Transverse colon (tissue), 4 donors: ENCODE measurements at regions not wholly inside any gene's neighbourhood (a gene's known extent, or its start where the extent isn't known, plus 50 kb on each side); places are given as distances from the start of the nearest gene placed in this dataset.

ENCODE experiments used
- DNase-seq: peaks from one replicate; pipeline ENCODE4 v3.0.0-alpha.2; 2019
- H3K27ac ChIP-seq, 4 donors: fragments of 200-600 bp; sonication (generic); 2 replicates each; pipeline ENCODE4 v1.5.1; 2016 to 2018; ENCODE audit warnings: inconsistent platforms in 4 of 4
- H3K27me3 ChIP-seq: fragments of 200-600 bp; sonication (generic); 2 replicates; pipeline ENCODE4 v1.5.1; 2017; ENCODE audit warnings: inconsistent platforms
- H3K36me3 ChIP-seq, 4 donors: fragments of 200-600 bp; sonication (generic); 2 replicates each; pipeline ENCODE4 v1.5.1; 2017 to 2019; ENCODE audit warnings: inconsistent platforms in 4 of 4
- H3K4me1 ChIP-seq, 4 donors: fragments of 200-600 bp; sonication (generic); 2 replicates each; pipeline ENCODE4 v1.5.1; 2017 to 2020; ENCODE audit warnings: inconsistent platforms in 4 of 4
- H3K4me3 ChIP-seq, 4 donors: fragments of 200-600 bp; sonication (generic); 1 replicate in 1 of 4; 2 replicates in 3 of 4; pipeline versions ENCODE4 v1.5.1 to v1.6.1; 2017 to 2019; ENCODE audit warnings: inconsistent platforms in 4 of 4
- H3K9me3 ChIP-seq, 2 donors: fragments of 200-600 bp; sonication (generic); 2 replicates each; pipeline ENCODE4 v1.5.1; 2017 to 2019; ENCODE audit warnings: inconsistent platforms in 2 of 2
- EP300 ChIP-seq: sonication (generic); formaldehyde crosslinking; IDR thresholded peaks from one replicate; pipeline ENCODE4 v1.6.1; 2017; ENCODE audit warnings: antibody characterized with exemption, low read depth
- POLR2A ChIP-seq: fragments of 450-650 bp; IDR thresholded peaks from one replicate; pipeline ENCODE4 v1.6.1; 2016; ENCODE audit warnings: antibody characterized with exemption, mild to moderate bottlenecking, moderate library complexity
- POLR2AphosphoS5 ChIP-seq, 3 donors: sonication (generic); formaldehyde crosslinking; IDR thresholded peaks; one replicate each; pipeline ENCODE4 v1.6.1; 2016; ENCODE audit warnings: antibody characterized with exemption in 3 of 3
- WGBS, 2 donors: methylation state at CpG; one replicate each; pipeline ENCODE4 v1.1.5; 2018; ENCODE audit warnings: low coverage in 1 of 2; 5-methylcytosine and 5-hydroxymethylcytosine counted together
- in situ Hi-C, 4 donors: fragments of 200-750 bp; cut with MboI; loops; one replicate each; pipeline versions ENCODE4 v1.15.0 to v1.15.1; 2017; ENCODE audit warnings: low sequenced_read_pairs in 3 of 4, low pct_ligation_motif_present in 1 of 4, low pct_unique_long_range_greater_than_20kb in 1 of 4
- intact Hi-C: fragments of 100-400 bp; cut with DNase I; formaldehyde crosslinking; loops from one replicate; pipeline ENCODE4 v1.15.1; 2023; ENCODE audit warnings: low total_unique reads
- TF ChIP-seq, protein P1 (sequence below), 5 experiments: fragments of 200-600 bp in 3 of 5; fragments of 450-650 bp in 2 of 5; sonication (generic) in 3 of 5; IDR thresholded peaks; 1 replicate in 2 of 5; 2 replicates in 3 of 5; pipeline ENCODE4 v1.5.1; 2016 to 2017; ENCODE audit warnings: antibody characterized with exemption in 5 of 5, inconsistent platforms in 3 of 5, mild to moderate bottlenecking in 2 of 5, moderate library complexity in 1 of 5

GRCh38 chr10:83469728-83470331 is 669.5 kb upstream of the GHITM start:
- Histone ChIP-seq H3K4me3 (no peak overlapping the region), H3K27ac (no peak overlapping the region), H3K36me3 (no peaks in the 10 kb centered on the region), H3K27me3 (no peaks in the 10 kb centered on the region), H3K9me3 (peaks cover 0 to 3% of the 10 kb centered on the region in 2 donors), H3K4me1 (no peaks in the 10 kb centered on the region)
- 77 to 78% methylated on average over 2 of the region's 2 CpGs for WGBS, 2 donors
- intact Hi-C loops (no loop called here), in situ Hi-C loops (no loop called here)
- no peak for DNase-seq
- TF ChIP-seq POLR2AphosphoS5 (IDR thresholded peaks at IDR 0.05) (no peak), POLR2A (no peak), EP300 (no peak)
- TF ChIP-seq, protein P1, sequence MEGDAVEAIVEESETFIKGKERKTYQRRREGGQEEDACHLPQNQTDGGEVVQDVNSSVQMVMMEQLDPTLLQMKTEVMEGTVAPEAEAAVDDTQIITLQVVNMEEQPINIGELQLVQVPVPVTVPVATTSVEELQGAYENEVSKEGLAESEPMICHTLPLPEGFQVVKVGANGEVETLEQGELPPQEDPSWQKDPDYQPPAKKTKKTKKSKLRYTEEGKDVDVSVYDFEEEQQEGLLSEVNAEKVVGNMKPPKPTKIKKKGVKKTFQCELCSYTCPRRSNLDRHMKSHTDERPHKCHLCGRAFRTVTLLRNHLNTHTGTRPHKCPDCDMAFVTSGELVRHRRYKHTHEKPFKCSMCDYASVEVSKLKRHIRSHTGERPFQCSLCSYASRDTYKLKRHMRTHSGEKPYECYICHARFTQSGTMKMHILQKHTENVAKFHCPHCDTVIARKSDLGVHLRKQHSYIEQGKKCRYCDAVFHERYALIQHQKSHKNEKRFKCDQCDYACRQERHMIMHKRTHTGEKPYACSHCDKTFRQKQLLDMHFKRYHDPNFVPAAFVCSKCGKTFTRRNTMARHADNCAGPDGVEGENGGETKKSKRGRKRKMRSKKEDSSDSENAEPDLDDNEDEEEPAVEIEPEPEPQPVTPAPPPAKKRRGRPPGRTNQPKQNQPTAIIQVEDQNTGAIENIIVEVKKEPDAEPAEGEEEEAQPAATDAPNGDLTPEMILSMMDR (IDR thresholded peaks at IDR 0.05) = no peak

DNA sequence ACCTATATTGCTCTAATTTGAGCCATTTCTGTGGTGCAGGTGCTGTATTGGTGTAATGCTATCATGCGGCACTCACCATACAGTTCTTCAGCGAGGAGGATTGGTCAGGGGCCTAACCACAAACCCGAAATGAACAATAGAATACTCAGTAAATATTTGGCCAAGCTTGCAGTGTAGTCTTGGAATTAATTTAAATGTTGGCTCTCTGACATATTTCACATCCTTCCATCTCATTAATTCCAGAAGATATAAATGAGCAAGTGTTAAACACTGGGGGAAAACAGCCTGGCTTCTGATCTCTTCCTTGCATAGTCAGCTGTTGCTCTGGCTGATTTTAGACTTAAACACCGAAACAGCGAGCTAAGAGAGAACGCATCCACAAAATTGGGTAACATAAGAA is 663.1 kb upstream of the GHITM start:
- H3K9me3 ChIP-seq = no peaks in the 10 kb centered on the region
- no peak overlapping the region for H3K4me3 ChIP-seq
- TF ChIP-seq EP300 = no peak
- TF ChIP-seq, protein P1 (IDR thresholded peaks at IDR 0.05) = no peak
- no peak for TF ChIP-seq POLR2A
- TF ChIP-seq POLR2AphosphoS5 (IDR thresholded peaks at IDR 0.05) = no peak
- intact Hi-C loops (no loop called here), in situ Hi-C loops (no loop called here)
- H3K27me3 ChIP-seq = no peaks in the 10 kb centered on the region
- no peaks in the 10 kb centered on the region for H3K4me1 ChIP-seq
- WGBS, 2 donors = 78 to 81% methylated on average over 6 of the region's 6 CpGs
- no peak overlapping the region for H3K27ac ChIP-seq
- no peak for DNase-seq
- no peaks in the 10 kb centered on the region for H3K36me3 ChIP-seq

- intact Hi-C loops = no loop called here
Observed at GRCh38 chr10:83489161-83489560, 650.1 kb upstream of the GHITM start.

GRCh38 chr10:83492004-83492403 is 647.3 kb upstream of the GHITM start:
- WGBS, 2 donors = 86 to 90% methylated on average over 3 to 4 of the region's 4 CpGs
- Histone ChIP-seq H3K4me1 (no peaks in the 10 kb centered on the region), H3K27me3 (no peaks in the 10 kb centered on the region), H3K9me3 (no peaks in the 10 kb centered on the region), H3K36me3 (no peaks in the 10 kb centered on the region), H3K4me3 (no peak overlapping the region), H3K27ac (no peak overlapping the region)
- no peak for DNase-seq
- in situ Hi-C loops = no loop called here
- TF ChIP-seq EP300 = no peak
- TF ChIP-seq POLR2AphosphoS5 (IDR thresholded peaks at IDR 0.05) = no peak
- no peak for TF ChIP-seq POLR2A
- TF ChIP-seq, protein P1 (IDR thresholded peaks at IDR 0.05) = no peak
- intact Hi-C loops = no loop called here

More at GRCh38 chr10:83489161-83489560, 650.1 kb upstream of the GHITM start:
- no peak for DNase-seq
- H3K27me3 ChIP-seq = no peaks in the 10 kb centered on the region
- H3K36me3 ChIP-seq = no peaks in the 10 kb centered on the region
- TF ChIP-seq POLR2AphosphoS5 (IDR thresholded peaks at IDR 0.05) = no peak
- H3K9me3 ChIP-seq = no peaks in the 10 kb centered on the region
- H3K4me1 ChIP-seq = no peaks in the 10 kb centered on the region
- H3K27ac ChIP-seq = no peak overlapping the region
- WGBS, 2 donors = 0 to 45% methylated on average over 1 of the region's 1 CpG
- H3K4me3 ChIP-seq = no peak overlapping the region
- in situ Hi-C loops = no loop called here

DNA sequence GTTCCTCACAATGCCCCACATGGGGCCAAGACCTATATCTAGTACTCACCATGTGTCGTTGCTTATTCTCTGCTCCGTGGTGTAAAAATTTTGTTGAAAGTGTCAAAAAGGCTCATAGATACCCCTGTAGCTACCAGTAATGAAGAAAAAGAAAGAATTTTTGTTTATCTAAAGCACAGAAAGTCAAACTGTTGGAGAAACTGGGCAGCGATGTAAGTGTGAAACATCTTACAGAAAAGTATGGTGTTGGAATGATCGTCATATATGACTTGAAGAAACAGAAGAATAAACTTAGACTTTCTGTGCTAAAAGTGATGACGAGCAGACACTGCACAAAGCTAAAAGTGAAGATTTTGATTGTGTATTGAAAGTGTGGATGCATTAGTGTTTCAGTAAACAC is 626.6 kb upstream of the GHITM start:
- in situ Hi-C loops = no loop called here
- no peak for DNase-seq
- TF ChIP-seq POLR2A (no peak), EP300 (no peak), POLR2AphosphoS5 (IDR thresholded peaks at IDR 0.05) (no peak)
- TF ChIP-seq, protein P1 (IDR thresholded peaks at IDR 0.05) = no peak
- Histone ChIP-seq H3K27ac (no peak overlapping the region), H3K4me3 (no peak overlapping the region), H3K36me3 (no peaks in the 10 kb centered on the region), H3K9me3 (no peaks in the 10 kb centered on the region), H3K27me3 (no peaks in the 10 kb centered on the region), H3K4me1 (no peaks in the 10 kb centered on the region)
- intact Hi-C loops = no loop called here
- 87 to 93% methylated on average over 5 of the region's 5 CpGs for WGBS, 2 donors
